ENCODE measurements at regions not wholly inside any gene's neighbourhood (a gene's known extent, or its start where the extent isn't known, plus 50 kb on each side); places are given as distances from the start of the nearest gene placed in this dataset.
A peak's percentile ranks its signal among the peaks of the same experiment; 100 is the strongest.

DNA sequence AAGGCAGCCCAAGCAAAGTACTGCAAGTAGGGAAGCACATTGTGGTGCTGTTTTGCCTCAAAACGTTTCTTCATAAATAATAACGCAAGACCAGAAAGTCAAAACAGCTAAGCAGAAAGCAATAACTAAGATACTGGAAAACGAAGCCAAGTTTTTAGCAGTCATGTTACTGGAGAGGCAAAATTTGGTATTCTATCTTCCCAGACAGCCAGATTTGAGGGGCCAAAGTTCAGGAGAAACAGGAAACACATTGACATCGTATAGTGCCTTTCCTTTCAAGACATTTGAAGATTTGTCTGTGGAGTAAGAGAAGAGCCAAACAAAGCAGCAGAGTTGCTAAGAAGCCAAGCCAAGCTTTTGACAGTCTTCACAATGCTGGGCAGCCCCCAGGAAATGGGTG is 843.6 kb upstream of the NECTIN3 start:
- no peaks in the 10 kb centered on the region for H3K27me3 ChIP-seq (ENCODE audit: control insufficient read depth, insufficient read depth, low read length, poor library complexity, severe bottlenecking)
- H3K4me1 Mint-ChIP-seq, result no peaks in the 10 kb centered on the region
- no peaks in the 10 kb centered on the region for H3K36me3 ChIP-seq (ENCODE audit: control insufficient read depth, insufficient read depth, low read length)
- no peak overlapping the region for H3K9ac ChIP-seq (ENCODE audit: extremely low read depth, low read length, poor library complexity, severe bottlenecking)
- no peaks in the 10 kb centered on the region for H3K27me3 Mint-ChIP-seq (ENCODE audit: insufficient read depth)
- no peak overlapping the region for H3K27ac ChIP-seq (ENCODE audit: low read depth, low read length)
- no peaks in the 10 kb centered on the region for H3K9me3 Mint-ChIP-seq
- TF ChIP-seq, protein P1, sequence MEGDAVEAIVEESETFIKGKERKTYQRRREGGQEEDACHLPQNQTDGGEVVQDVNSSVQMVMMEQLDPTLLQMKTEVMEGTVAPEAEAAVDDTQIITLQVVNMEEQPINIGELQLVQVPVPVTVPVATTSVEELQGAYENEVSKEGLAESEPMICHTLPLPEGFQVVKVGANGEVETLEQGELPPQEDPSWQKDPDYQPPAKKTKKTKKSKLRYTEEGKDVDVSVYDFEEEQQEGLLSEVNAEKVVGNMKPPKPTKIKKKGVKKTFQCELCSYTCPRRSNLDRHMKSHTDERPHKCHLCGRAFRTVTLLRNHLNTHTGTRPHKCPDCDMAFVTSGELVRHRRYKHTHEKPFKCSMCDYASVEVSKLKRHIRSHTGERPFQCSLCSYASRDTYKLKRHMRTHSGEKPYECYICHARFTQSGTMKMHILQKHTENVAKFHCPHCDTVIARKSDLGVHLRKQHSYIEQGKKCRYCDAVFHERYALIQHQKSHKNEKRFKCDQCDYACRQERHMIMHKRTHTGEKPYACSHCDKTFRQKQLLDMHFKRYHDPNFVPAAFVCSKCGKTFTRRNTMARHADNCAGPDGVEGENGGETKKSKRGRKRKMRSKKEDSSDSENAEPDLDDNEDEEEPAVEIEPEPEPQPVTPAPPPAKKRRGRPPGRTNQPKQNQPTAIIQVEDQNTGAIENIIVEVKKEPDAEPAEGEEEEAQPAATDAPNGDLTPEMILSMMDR (conservative IDR thresholded peaks at IDR 0.05), result no peak
- no peaks in the 10 kb centered on the region for H3K9me3 ChIP-seq (ENCODE audit: control insufficient read depth, low read length)
- H3K4me3 ChIP-seq (ENCODE audit: low read length), result no peak overlapping the region
- 79 to 93% methylated on average over 4 of the region's 4 CpGs for WGBS, 2 experiments (ENCODE audit: insufficient coverage in 1 of 2, insufficient read length in 1 of 2)
- H3K27ac Mint-ChIP-seq, result no peak overlapping the region
- H3K36me3 Mint-ChIP-seq (ENCODE audit: low read depth), result no peaks in the 10 kb centered on the region
- no peak overlapping the region for H3K4me3 Mint-ChIP-seq
- no peak for DNase-seq
- H3K4me1 ChIP-seq (ENCODE audit: control insufficient read depth, insufficient read depth, low read length), result no peaks in the 10 kb centered on the region

DNA sequence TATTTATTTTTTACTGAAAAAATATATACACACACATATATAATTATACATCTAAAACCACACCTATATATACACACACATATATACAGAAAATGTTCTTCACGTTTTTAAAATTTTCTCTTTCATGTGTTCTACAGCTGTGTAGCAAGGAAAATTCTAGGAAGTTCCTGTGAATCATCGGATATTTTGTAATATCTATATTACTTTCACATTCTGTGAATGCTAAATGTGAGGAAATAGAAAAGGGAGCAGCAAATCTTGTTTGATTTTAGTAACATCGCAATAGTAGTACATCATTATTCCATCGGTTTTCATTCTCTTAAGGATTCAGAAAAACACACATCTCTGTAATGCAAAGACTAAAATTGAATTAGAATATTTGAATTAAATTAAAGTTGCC is 836.8 kb upstream of the NECTIN3 start:
- H3K27ac ChIP-seq (ENCODE audit: low read depth, low read length), result no peak overlapping the region
- no peaks in the 10 kb centered on the region for H3K27me3 ChIP-seq (ENCODE audit: control insufficient read depth, insufficient read depth, low read length, poor library complexity, severe bottlenecking)
- H3K4me3 ChIP-seq (ENCODE audit: low read length), result no peak overlapping the region
- H3K4me1 Mint-ChIP-seq, result peaks cover 33% of the 10 kb centered on the region
- H3K36me3 Mint-ChIP-seq (ENCODE audit: low read depth), result no peaks in the 10 kb centered on the region
- no peak overlapping the region for H3K9ac ChIP-seq (ENCODE audit: extremely low read depth, low read length, poor library complexity, severe bottlenecking)
- no peaks in the 10 kb centered on the region for H3K27me3 Mint-ChIP-seq (ENCODE audit: insufficient read depth)
- TF ChIP-seq, protein P1 (conservative IDR thresholded peaks at IDR 0.05), result no peak
- no peak overlapping the region for H3K4me3 Mint-ChIP-seq
- no peaks in the 10 kb centered on the region for H3K4me1 ChIP-seq (ENCODE audit: control insufficient read depth, insufficient read depth, low read length)
- no peaks in the 10 kb centered on the region for H3K36me3 ChIP-seq (ENCODE audit: control insufficient read depth, insufficient read depth, low read length)
- H3K9me3 ChIP-seq (ENCODE audit: control insufficient read depth, low read length), result no peaks in the 10 kb centered on the region
- 98% methylated on average over 3 of the region's 4 CpGs; no CpG with 5 or more reads in 1 of the 2 experiments for WGBS, 2 experiments (ENCODE audit: insufficient coverage in 1 of 2, insufficient read length in 1 of 2)
- H3K9me3 Mint-ChIP-seq, result no peaks in the 10 kb centered on the region
- H3K27ac Mint-ChIP-seq, result no peak overlapping the region
- DNase-seq, result no peak

DNA sequence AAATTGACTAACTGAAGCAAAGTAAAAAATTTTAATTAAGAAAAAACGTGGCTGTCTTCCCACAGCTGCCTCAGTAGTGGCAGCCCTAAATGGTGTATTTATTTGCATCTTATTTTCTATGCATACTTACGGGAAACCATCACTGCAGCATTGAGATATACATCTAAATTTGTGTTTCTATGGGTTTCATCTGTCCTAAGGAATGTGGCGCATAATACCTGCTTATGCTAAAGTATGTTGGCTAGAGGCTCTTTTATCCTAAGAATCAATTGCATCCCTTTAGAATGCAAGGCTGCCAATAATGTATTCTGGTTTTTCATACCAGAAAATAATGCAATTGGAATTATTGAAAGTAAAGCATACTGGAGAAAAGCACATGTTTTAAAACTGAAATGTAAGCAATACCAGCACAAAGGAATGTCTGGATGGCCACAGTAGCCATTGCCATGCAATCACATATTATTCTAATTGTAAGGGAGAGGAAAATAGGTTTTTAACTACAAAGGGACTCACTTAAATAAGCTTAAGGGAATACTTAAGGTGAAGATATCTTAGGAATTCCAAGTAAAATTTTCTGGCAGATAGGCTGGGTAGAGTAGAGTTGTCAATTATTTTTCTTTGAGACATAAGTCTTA is 834.5 kb upstream of the NECTIN3 start:
- Mint-ChIP-seq H3K4me1 (peaks cover 33% of the 10 kb centered on the region), H3K27me3 (ENCODE audit: insufficient read depth) (no peaks in the 10 kb centered on the region), H3K36me3 (ENCODE audit: low read depth) (no peaks in the 10 kb centered on the region), H3K9me3 (no peaks in the 10 kb centered on the region), H3K27ac (no peak overlapping the region), H3K4me3 (no peak overlapping the region)
- no peaks in the 10 kb centered on the region for H3K9me3 ChIP-seq (ENCODE audit: control insufficient read depth, low read length)
- H3K4me3 ChIP-seq (ENCODE audit: low read length), result peak overlapping the region; percentile 33
- TF ChIP-seq, protein P1 (conservative IDR thresholded peaks at IDR 0.05), result no peak
- H3K27me3 ChIP-seq (ENCODE audit: control insufficient read depth, insufficient read depth, low read length, poor library complexity, severe bottlenecking), result no peaks in the 10 kb centered on the region
- H3K36me3 ChIP-seq (ENCODE audit: control insufficient read depth, insufficient read depth, low read length), result no peaks in the 10 kb centered on the region
- H3K27ac ChIP-seq (ENCODE audit: low read depth, low read length), result peak overlapping the region; percentile 2
- DNase-seq, result no peak
- WGBS, 2 experiments (ENCODE audit: insufficient coverage in 1 of 2, insufficient read length in 1 of 2), result 62 to 86% methylated on average over 2 to 3 of the region's 3 CpGs
- no peak overlapping the region for H3K9ac ChIP-seq (ENCODE audit: extremely low read depth, low read length, poor library complexity, severe bottlenecking)
- no peaks in the 10 kb centered on the region for H3K4me1 ChIP-seq (ENCODE audit: control insufficient read depth, insufficient read depth, low read length)

Measured in endodermal cell (in vitro differentiated cells).